Suprapubic skin (tissue), 4 donors: ENCODE measurements at regions not wholly inside any gene's neighbourhood (a gene's known extent, or its start where the extent isn't known, plus 50 kb on each side); places are given as distances from the start of the nearest gene placed in this dataset.

Experiments
- DNase-seq, 2 donors: peaks; one replicate each; pipeline ENCODE4 v3.0.0-alpha.2; 2019; ENCODE audit warnings: low spot score in 2 of 2
- H3K27ac ChIP-seq: fragments of 200-600 bp; sonication (generic); one replicate; pipeline ENCODE4 v1.5.1; 2019
- H3K27me3 ChIP-seq: fragments of 200-600 bp; sonication (generic); one replicate; pipeline ENCODE4 v1.5.1; 2019
- H3K36me3 ChIP-seq: fragments of 200-600 bp; sonication (generic); one replicate; pipeline ENCODE4 v1.5.1; 2019
- H3K4me1 ChIP-seq: fragments of 200-600 bp; sonication (generic); one replicate; pipeline ENCODE4 v1.5.1; 2019
- H3K4me3 ChIP-seq: fragments of 200-600 bp; sonication (generic); one replicate; pipeline ENCODE4 v1.5.1; 2019; ENCODE audit warnings: mild to moderate bottlenecking
- H3K9me3 ChIP-seq: fragments of 200-600 bp; sonication (generic); one replicate; pipeline ENCODE4 v1.5.1; 2019
- EP300 ChIP-seq: sonication (generic); formaldehyde crosslinking; IDR thresholded peaks from one replicate; pipeline ENCODE4 v1.6.1; 2017; ENCODE audit warnings: antibody characterized with exemption
- POLR2A ChIP-seq, 2 donors: fragments of 450-650 bp; IDR thresholded peaks; one replicate each; pipeline ENCODE4 v1.6.1; 2017; ENCODE audit warnings: antibody characterized with exemption in 2 of 2, mild to moderate bottlenecking in 2 of 2, moderate library complexity in 2 of 2
- POLR2AphosphoS5 ChIP-seq, 3 donors: sonication (generic); formaldehyde crosslinking; IDR thresholded peaks; one replicate each; pipeline ENCODE4 v1.6.1; 2017; ENCODE audit warnings: antibody characterized with exemption in 3 of 3
- whole genome bisulfite sequencing: methylation state at CpG from one replicate; pipeline ENCODE4 v1.1.5; 2018; 5-methylcytosine and 5-hydroxymethylcytosine counted together
- TF ChIP-seq, protein P1 (sequence below), 2 donors: fragments of 200-600 bp in 1 of 2; fragments of 450-650 bp in 1 of 2; sonication (generic) in 1 of 2; IDR thresholded peaks; one replicate each; pipeline ENCODE4 v1.5.1; 2016 to 2019; ENCODE audit warnings: antibody characterized with exemption in 2 of 2, mild to moderate bottlenecking in 1 of 2, moderate library complexity in 1 of 2

- peaks cover 33% of the 10 kb centered on the region for H3K27me3 ChIP-seq
- TF ChIP-seq, protein P1, sequence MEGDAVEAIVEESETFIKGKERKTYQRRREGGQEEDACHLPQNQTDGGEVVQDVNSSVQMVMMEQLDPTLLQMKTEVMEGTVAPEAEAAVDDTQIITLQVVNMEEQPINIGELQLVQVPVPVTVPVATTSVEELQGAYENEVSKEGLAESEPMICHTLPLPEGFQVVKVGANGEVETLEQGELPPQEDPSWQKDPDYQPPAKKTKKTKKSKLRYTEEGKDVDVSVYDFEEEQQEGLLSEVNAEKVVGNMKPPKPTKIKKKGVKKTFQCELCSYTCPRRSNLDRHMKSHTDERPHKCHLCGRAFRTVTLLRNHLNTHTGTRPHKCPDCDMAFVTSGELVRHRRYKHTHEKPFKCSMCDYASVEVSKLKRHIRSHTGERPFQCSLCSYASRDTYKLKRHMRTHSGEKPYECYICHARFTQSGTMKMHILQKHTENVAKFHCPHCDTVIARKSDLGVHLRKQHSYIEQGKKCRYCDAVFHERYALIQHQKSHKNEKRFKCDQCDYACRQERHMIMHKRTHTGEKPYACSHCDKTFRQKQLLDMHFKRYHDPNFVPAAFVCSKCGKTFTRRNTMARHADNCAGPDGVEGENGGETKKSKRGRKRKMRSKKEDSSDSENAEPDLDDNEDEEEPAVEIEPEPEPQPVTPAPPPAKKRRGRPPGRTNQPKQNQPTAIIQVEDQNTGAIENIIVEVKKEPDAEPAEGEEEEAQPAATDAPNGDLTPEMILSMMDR (IDR thresholded peaks at IDR 0.05), result no peak
- TF ChIP-seq POLR2A (IDR thresholded peaks at IDR 0.05) (no peak), EP300 (no peak), POLR2AphosphoS5 (IDR thresholded peaks at IDR 0.05) (no peak)
- H3K27ac ChIP-seq, result no peak overlapping the region
- WGBS, result 45% methylated on average over 11 of the region's 17 CpGs
- no peaks in the 10 kb centered on the region for H3K36me3 ChIP-seq
- H3K4me3 ChIP-seq, result no peak overlapping the region
- DNase-seq, result no peak
- no peaks in the 10 kb centered on the region for H3K9me3 ChIP-seq
- H3K4me1 ChIP-seq, result no peaks in the 10 kb centered on the region
Measured at GRCh38 chr1:5287178-5288150, 633.1 kb downstream of the AJAP1 start.

- Histone ChIP-seq H3K27me3 (peaks cover 26% of the 10 kb centered on the region), H3K36me3 (no peaks in the 10 kb centered on the region), H3K4me1 (no peaks in the 10 kb centered on the region), H3K9me3 (no peaks in the 10 kb centered on the region), H3K4me3 (no peak overlapping the region), H3K27ac (no peak overlapping the region)
- no peak for DNase-seq
- TF ChIP-seq POLR2A (IDR thresholded peaks at IDR 0.05) (no peak), EP300 (no peak), POLR2AphosphoS5 (IDR thresholded peaks at IDR 0.05) (no peak)
- TF ChIP-seq, protein P1 (IDR thresholded peaks at IDR 0.05), result no peak
- WGBS, result 57% methylated on average over 1 of the region's 2 CpGs
Measured at GRCh38 chr1:5286244-5286643, 631.8 kb downstream of the AJAP1 start.

GRCh38 chr1:5274527-5274926 is 620.1 kb downstream of the AJAP1 start:
- Histone ChIP-seq H3K27me3 (peaks cover 11% of the 10 kb centered on the region), H3K4me3 (no peak overlapping the region), H3K9me3 (no peaks in the 10 kb centered on the region), H3K27ac (no peak overlapping the region), H3K4me1 (no peaks in the 10 kb centered on the region), H3K36me3 (no peaks in the 10 kb centered on the region)
- TF ChIP-seq, protein P1 (IDR thresholded peaks at IDR 0.05), result no peak
- TF ChIP-seq EP300 (no peak), POLR2A (IDR thresholded peaks at IDR 0.05) (no peak), POLR2AphosphoS5 (IDR thresholded peaks at IDR 0.05) (no peak)
- DNase-seq, result no peak
- 72% methylated on average over 5 of the region's 5 CpGs for WGBS

DNA sequence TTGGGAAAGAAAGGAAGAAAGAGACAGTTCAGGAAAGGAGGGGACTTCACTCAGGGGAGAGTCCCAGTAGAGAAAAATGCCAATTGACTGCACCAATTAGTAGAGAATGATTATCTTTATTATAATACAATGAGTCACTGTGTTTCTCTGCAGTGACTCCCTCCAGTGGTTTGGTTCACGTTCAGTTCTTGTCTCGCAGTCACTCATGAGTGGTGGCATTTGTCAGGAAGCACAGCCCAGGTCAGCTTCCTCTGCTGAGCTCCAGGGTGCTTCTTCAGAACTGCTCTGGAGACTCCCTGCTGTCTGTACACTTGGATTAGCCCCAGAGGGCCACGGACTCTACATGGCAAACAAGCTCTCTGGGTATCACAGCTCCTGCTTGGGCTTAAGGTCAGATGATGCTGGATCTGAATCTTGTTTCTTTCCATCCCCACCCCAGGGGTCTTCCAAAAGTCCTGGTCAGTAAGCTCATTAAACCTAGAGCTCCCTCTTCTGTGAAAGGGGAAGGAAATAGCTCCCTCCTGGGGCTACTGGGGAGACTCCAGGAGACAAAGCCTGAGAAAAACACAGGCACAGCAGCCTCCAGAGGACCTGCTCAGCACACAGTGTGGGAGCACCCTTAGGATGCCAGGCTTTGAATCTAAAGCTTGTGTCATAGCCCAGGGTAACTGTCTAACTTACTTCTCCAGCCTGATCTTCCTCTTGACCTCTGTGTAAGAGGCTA is 619.0 kb downstream of the AJAP1 start:
- TF ChIP-seq POLR2AphosphoS5 (IDR thresholded peaks at IDR 0.05), result no peak
- TF ChIP-seq POLR2A (IDR thresholded peaks at IDR 0.05), result no peak
- TF ChIP-seq, protein P1 (IDR thresholded peaks at IDR 0.05), result no peak
- no peak for TF ChIP-seq EP300
- Histone ChIP-seq H3K9me3 (no peaks in the 10 kb centered on the region), H3K27ac (no peak overlapping the region), H3K4me3 (no peak overlapping the region), H3K4me1 (no peaks in the 10 kb centered on the region), H3K27me3 (peaks cover 11% of the 10 kb centered on the region), H3K36me3 (no peaks in the 10 kb centered on the region)
- 24% methylated on average over 3 of the region's 3 CpGs for WGBS
- DNase-seq, result no peak

GRCh38 chr1:5272325-5272724 is 617.9 kb downstream of the AJAP1 start:
- TF ChIP-seq, protein P1 (IDR thresholded peaks at IDR 0.05), result no peak
- TF ChIP-seq POLR2AphosphoS5 (IDR thresholded peaks at IDR 0.05) (no peak), POLR2A (IDR thresholded peaks at IDR 0.05) (no peak), EP300 (no peak)
- Histone ChIP-seq H3K4me1 (no peaks in the 10 kb centered on the region), H3K27ac (no peak overlapping the region), H3K4me3 (no peak overlapping the region), H3K36me3 (no peaks in the 10 kb centered on the region), H3K27me3 (peaks cover 12% of the 10 kb centered on the region), H3K9me3 (no peaks in the 10 kb centered on the region)
- WGBS, result 81% methylated on average over 7 of the region's 7 CpGs
- peak in 1 of 2 donors; percentile 10 for DNase-seq
